ENCODE measurements at regions not wholly inside any gene's neighbourhood (a gene's known extent, or its start where the extent isn't known, plus 50 kb on each side); places are given as distances from the start of the nearest gene placed in this dataset.

- TF ChIP-seq CTCF (conservative IDR thresholded peaks at IDR 0.05; ENCODE audit: low read depth in 2 of 2) (no peak), STAT1 (IDR thresholded peaks at IDR 0.05; ENCODE audit: unreplicated experiment) (no peak), POLR2AphosphoS5 (IDR thresholded peaks at IDR 0.05; ENCODE audit: low read depth) (no peak), ZNF114 (CRISPR knock-in tag; IDR thresholded peaks at IDR 0.05) (no peak), CREB1 (CRISPR knock-in tag; IDR thresholded peaks at IDR 0.05; ENCODE audit: low read depth) (no peak), JUNB (IDR thresholded peaks at IDR 0.05; ENCODE audit: unreplicated experiment) (no peak), EZH2 (IDR thresholded peaks at IDR 0.05; ENCODE audit: low read depth, unreplicated experiment) (no peak), EZH2phosphoT487 (IDR thresholded peaks at IDR 0.05; ENCODE audit: unreplicated experiment) (no peak), NANOG (IDR thresholded peaks at IDR 0.05; ENCODE audit: borderline replicate concordance) (no peak)
- TF ChIP-seq, protein P1, sequence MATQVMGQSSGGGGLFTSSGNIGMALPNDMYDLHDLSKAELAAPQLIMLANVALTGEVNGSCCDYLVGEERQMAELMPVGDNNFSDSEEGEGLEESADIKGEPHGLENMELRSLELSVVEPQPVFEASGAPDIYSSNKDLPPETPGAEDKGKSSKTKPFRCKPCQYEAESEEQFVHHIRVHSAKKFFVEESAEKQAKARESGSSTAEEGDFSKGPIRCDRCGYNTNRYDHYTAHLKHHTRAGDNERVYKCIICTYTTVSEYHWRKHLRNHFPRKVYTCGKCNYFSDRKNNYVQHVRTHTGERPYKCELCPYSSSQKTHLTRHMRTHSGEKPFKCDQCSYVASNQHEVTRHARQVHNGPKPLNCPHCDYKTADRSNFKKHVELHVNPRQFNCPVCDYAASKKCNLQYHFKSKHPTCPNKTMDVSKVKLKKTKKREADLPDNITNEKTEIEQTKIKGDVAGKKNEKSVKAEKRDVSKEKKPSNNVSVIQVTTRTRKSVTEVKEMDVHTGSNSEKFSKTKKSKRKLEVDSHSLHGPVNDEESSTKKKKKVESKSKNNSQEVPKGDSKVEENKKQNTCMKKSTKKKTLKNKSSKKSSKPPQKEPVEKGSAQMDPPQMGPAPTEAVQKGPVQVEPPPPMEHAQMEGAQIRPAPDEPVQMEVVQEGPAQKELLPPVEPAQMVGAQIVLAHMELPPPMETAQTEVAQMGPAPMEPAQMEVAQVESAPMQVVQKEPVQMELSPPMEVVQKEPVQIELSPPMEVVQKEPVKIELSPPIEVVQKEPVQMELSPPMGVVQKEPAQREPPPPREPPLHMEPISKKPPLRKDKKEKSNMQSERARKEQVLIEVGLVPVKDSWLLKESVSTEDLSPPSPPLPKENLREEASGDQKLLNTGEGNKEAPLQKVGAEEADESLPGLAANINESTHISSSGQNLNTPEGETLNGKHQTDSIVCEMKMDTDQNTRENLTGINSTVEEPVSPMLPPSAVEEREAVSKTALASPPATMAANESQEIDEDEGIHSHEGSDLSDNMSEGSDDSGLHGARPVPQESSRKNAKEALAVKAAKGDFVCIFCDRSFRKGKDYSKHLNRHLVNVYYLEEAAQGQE (IDR thresholded peaks at IDR 0.05; ENCODE audit: unreplicated experiment) = no peak
Observed at GRCh38 chr13:79810018-79810417, 329.1 kb downstream of the NDFIP2 start (continued).

- H3K4me1 Mint-ChIP-seq = peaks cover 50% of the 10 kb centered on the region
- no peaks in the 10 kb centered on the region for H3F3A ChIP-seq (replicated peaks; ENCODE audit: low read depth)
- TF ChIP-seq, protein P1 (IDR thresholded peaks at IDR 0.05; ENCODE audit: unreplicated experiment) = no peak
- TF ChIP-seq JUNB (IDR thresholded peaks at IDR 0.05; ENCODE audit: unreplicated experiment) (no peak), ETS1 (IDR thresholded peaks at IDR 0.05) (no peak), ZNF114 (CRISPR knock-in tag; IDR thresholded peaks at IDR 0.05) (no peak), CREB1 (CRISPR knock-in tag; IDR thresholded peaks at IDR 0.05; ENCODE audit: low read depth) (no peak)
Observed at GRCh38 chr13:79808475-79808874, 327.5 kb downstream of the NDFIP2 start.

More at GRCh38 chr13:79808475-79808874, 327.5 kb downstream of the NDFIP2 start:
- peaks cover 5% of the 10 kb centered on the region for H3K36me3 Mint-ChIP-seq (ENCODE audit: low read depth)
- Histone ChIP-seq H3K79me2 (replicated peaks; ENCODE audit: insufficient read depth) (no peaks in the 10 kb centered on the region), H3K4me3 (no peak overlapping the region), H3K27me3 (ENCODE audit: insufficient read depth) (no peaks in the 10 kb centered on the region), H3K4me1 (ENCODE audit: insufficient read depth) (peaks cover 28% of the 10 kb centered on the region), H3K9me2 (ENCODE audit: insufficient read depth) (peaks cover 8% of the 10 kb centered on the region), H2AFZ (no peak overlapping the region), H3K27ac (ENCODE audit: low read depth) (no peak overlapping the region), H4K20me1 (replicated peaks; ENCODE audit: insufficient read depth) (no peaks in the 10 kb centered on the region), H3K36me3 (ENCODE audit: insufficient read depth) (no peaks in the 10 kb centered on the region), H3K4me2 (no peak overlapping the region)
- H3K9me3 Mint-ChIP-seq = peaks cover 8% of the 10 kb centered on the region; the same call in 2 of the 3 replicates
- DNase-seq (ENCODE audit: low spot score) (no peak), ATAC-seq (no peak)
- no peak overlapping the region for H3K27ac Mint-ChIP-seq
- no peak overlapping the region for H3K4me3 Mint-ChIP-seq
- H3K27me3 Mint-ChIP-seq (ENCODE audit: insufficient read depth, low read depth, poor library complexity) = peaks cover 8% of the 10 kb centered on the region

All from GM23338 (cell line).